H1 (cell line): ENCODE measurements at regions not wholly inside any gene's neighbourhood (a gene's known extent, or its start where the extent isn't known, plus 50 kb on each side); places are given as distances from the start of the nearest gene placed in this dataset.

Source experiments
- CTCF ChIA-PET: fragments of 300-600 bp; sonication (Branson Sonifier 250); formaldehyde crosslinking; loops from one replicate; lab custom pipeline; 2021; ENCODE audit not compliant: partially characterized antibody; lab: Charles Lee
- POLR2A ChIA-PET: fragments of 300-600 bp; sonication (Branson Sonifier 250); formaldehyde crosslinking; loops from one replicate; lab custom pipeline; 2021; ENCODE audit warnings: inconsistent platforms; ENCODE audit not compliant: partially characterized antibody; lab: Charles Lee
- DNase-seq, 2 experiments: peaks; one replicate each; pipeline versions ENCODE4 v3.0.0 to v3.0.0-alpha.2; 2010 to 2022; ENCODE audit warnings: low spot score in 2 of 2, low read depth in 1 of 2, mixed read lengths in 1 of 2
- FAIRE-seq: peaks from 2 replicates; lab custom pipeline; 2011; peaks lifted over from hg19 to GRCh38; lab: Jason Lieb, UNC
- H2AFZ ChIP-seq: 2 replicates; pipeline ENCODE4 v1.8.1; 2012; ENCODE audit warnings: low read length, inconsistent platforms
- H2AK5ac ChIP-seq: 2 replicates; pipeline ENCODE4 v1.6.1; 2013; ENCODE audit warnings: low read depth, low read length
- H2BK120ac ChIP-seq: replicated peaks from 2 replicates; pipeline ENCODE3; 2013; ENCODE audit warnings: low read depth, low read length, inconsistent platforms
- H2BK12ac ChIP-seq: 2 replicates; pipeline ENCODE4 v1.6.1; 2013; ENCODE audit warnings: low read depth, low read length
- H2BK15ac ChIP-seq: 2 replicates; pipeline ENCODE4 v1.6.1; 2013; ENCODE audit warnings: low read length
- H2BK20ac ChIP-seq: 2 replicates; pipeline ENCODE4 v1.6.1; 2013; ENCODE audit warnings: low read length
- H2BK5ac ChIP-seq: 2 replicates; pipeline ENCODE4 v1.6.1; 2013; ENCODE audit warnings: low read depth, low read length
- H3K14ac ChIP-seq: 2 replicates; pipeline ENCODE4 v1.6.1; 2013; ENCODE audit warnings: inconsistent platforms; ENCODE audit not compliant: insufficient read length
- H3K18ac ChIP-seq: 2 replicates; pipeline ENCODE4 v1.6.1; 2013; ENCODE audit warnings: low read length; ENCODE audit errors: extremely low read depth
- H3K23ac ChIP-seq: 2 replicates; pipeline ENCODE4 v1.6.1; 2013; ENCODE audit warnings: inconsistent platforms; ENCODE audit not compliant: insufficient read length
- H3K23me2 ChIP-seq: 2 replicates; pipeline ENCODE4 v1.6.1; 2013; ENCODE audit warnings: low read depth, low read length
- H3K27ac ChIP-seq: 2 replicates; pipeline ENCODE4 v1.6.1; 2011; ENCODE audit warnings: low read depth, low read length, inconsistent platforms
- H3K27me3 ChIP-seq, 4 experiments: replicated peaks in 1 of 4; 1 replicate in 1 of 4; 2 replicates in 3 of 4; pipeline versions ENCODE4 v1.6.1 to v1.8.1; 2011 to 2013; ENCODE audit warnings: low read length in 3 of 4, mild to moderate bottlenecking in 3 of 4, inconsistent platforms in 2 of 4, mixed read lengths in 2 of 4, moderate library complexity in 1 of 4; ENCODE audit not compliant: control insufficient read depth in 3 of 4, insufficient read depth in 3 of 4; ENCODE audit errors: extremely low read depth in 1 of 4
- H3K36me3 ChIP-seq, 4 experiments: 2 replicates each; pipeline versions ENCODE4 v1.6.1 to v1.8.1; 2011 to 2013; ENCODE audit warnings: mild to moderate bottlenecking in 4 of 4, low read length in 3 of 4, moderate library complexity in 2 of 4, control low read depth in 1 of 4, inconsistent platforms in 1 of 4; ENCODE audit not compliant: insufficient read depth in 4 of 4, control insufficient read depth in 2 of 4
- H3K4ac ChIP-seq: replicated peaks from 2 replicates; pipeline ENCODE3; 2013; ENCODE audit warnings: low read length, low read depth, mixed read lengths, inconsistent platforms; ENCODE audit not compliant: insufficient read length
- H3K4me1 ChIP-seq, 4 experiments: replicated peaks in 1 of 4; 1 replicate in 1 of 4; 2 replicates in 3 of 4; pipeline versions ENCODE4 v1.6.1 to v1.8.1; 2011 to 2013; ENCODE audit warnings: low read length in 3 of 4, inconsistent platforms in 2 of 4, mixed read lengths in 1 of 4; ENCODE audit not compliant: insufficient read depth in 4 of 4, control insufficient read depth in 3 of 4
- H3K4me2 ChIP-seq, 2 experiments: 2 replicates each; pipeline versions ENCODE4 v1.6.1 to v1.8.1; 2011 to 2013; ENCODE audit warnings: low read depth in 2 of 2, low read length in 2 of 2, control low read depth in 1 of 2, inconsistent platforms in 1 of 2, mild to moderate bottlenecking in 1 of 2; ENCODE audit not compliant: insufficient read depth in 1 of 2
- H3K4me3 ChIP-seq, 4 experiments: fragments of 200-600, 300-600 bp in 1 of 4; sonication (generic), shearing (Covaris generic), sonication (Bioruptor Twin) in 1 of 4; 2 replicates each; pipeline versions ENCODE4 v1.5.1 to v1.8.1; 2011 to 2016; ENCODE audit warnings: low read length in 4 of 4, low read depth in 3 of 4, control low read depth in 2 of 4, inconsistent platforms in 2 of 4, mild to moderate bottlenecking in 2 of 4, mixed read lengths in 1 of 4, moderate library complexity in 1 of 4; ENCODE audit not compliant: insufficient read depth in 2 of 4; ENCODE audit errors: extremely low read depth in 1 of 4
- H3K56ac ChIP-seq: replicated peaks from 2 replicates; pipeline ENCODE3; 2013; ENCODE audit warnings: low read depth, mild to moderate bottlenecking, mixed read lengths, low read length, inconsistent platforms; ENCODE audit not compliant: insufficient read length
- H3K79me1 ChIP-seq: 2 replicates; pipeline ENCODE4 v1.6.1; 2013; ENCODE audit warnings: low read depth, low read length, control low read depth
- H3K79me2 ChIP-seq, 2 experiments: 2 replicates each; pipeline versions ENCODE4 v1.6.1 to v1.8.1; 2012 to 2013; ENCODE audit warnings: low read length in 2 of 2, mild to moderate bottlenecking in 2 of 2, inconsistent platforms in 1 of 2; ENCODE audit not compliant: insufficient read depth in 2 of 2, control insufficient read depth in 1 of 2
- H3K9ac ChIP-seq, 4 experiments: replicated peaks in 1 of 4; 1 replicate in 1 of 4; 2 replicates in 3 of 4; pipeline versions ENCODE4 v1.6.1 to v1.8.1; 2011 to 2013; ENCODE audit warnings: low read depth in 3 of 4, low read length in 3 of 4, control low read depth in 2 of 4, mild to moderate bottlenecking in 2 of 4, moderate library complexity in 2 of 4, inconsistent platforms in 1 of 4; ENCODE audit errors: extremely low read depth in 1 of 4
- H3K9me3 ChIP-seq, 2 experiments: 2 replicates each; pipeline versions ENCODE4 v1.6.1 to v1.8.1; 2012 to 2013; ENCODE audit warnings: mild to moderate bottlenecking in 2 of 2, moderate library complexity in 2 of 2, control low read depth in 1 of 2, inconsistent platforms in 1 of 2, low read depth in 1 of 2, low read length in 1 of 2, mixed read lengths in 1 of 2; ENCODE audit not compliant: insufficient read depth in 2 of 2
- H4K20me1 ChIP-seq, 2 experiments: replicated peaks in 1 of 2; 2 replicates each; pipeline versions ENCODE3 to v1.8.1; 2011 to 2013; ENCODE audit warnings: inconsistent platforms in 2 of 2, low read length in 2 of 2, mild to moderate bottlenecking in 1 of 2; ENCODE audit not compliant: insufficient read depth in 2 of 2, control insufficient read depth in 1 of 2
- H4K5ac ChIP-seq: 2 replicates; pipeline ENCODE4 v1.6.1; 2013; ENCODE audit warnings: low read length, low read depth, mixed read lengths, inconsistent platforms; ENCODE audit not compliant: insufficient read length
- H4K8ac ChIP-seq: 2 replicates; pipeline ENCODE4 v1.8.0; 2013; ENCODE audit warnings: mild to moderate bottlenecking, moderate library complexity, low read length, inconsistent platforms; ENCODE audit not compliant: insufficient read depth; ENCODE audit errors: extremely low read depth
- H4K91ac ChIP-seq: replicated peaks from 2 replicates; pipeline ENCODE3; 2013; ENCODE audit warnings: low read length, mixed read lengths, inconsistent platforms; ENCODE audit not compliant: insufficient read length
- EP300 ChIP-seq, 2 experiments: IDR thresholded peaks; 1 replicate in 1 of 2; 2 replicates in 1 of 2; pipeline ENCODE4 v1.6.1; 2011 to 2012; ENCODE audit warnings: low read depth in 2 of 2, low read length in 2 of 2, mild to moderate bottlenecking in 2 of 2, borderline replicate concordance in 1 of 2, inconsistent platforms in 1 of 2, moderate library complexity in 1 of 2
- FOSL1 ChIP-seq: IDR thresholded peaks from 2 replicates; pipeline ENCODE4 v1.6.1; 2011; ENCODE audit warnings: mild to moderate bottlenecking, low read depth, low read length, moderate library complexity; ENCODE audit not compliant: insufficient read depth
- KDM1A ChIP-seq: fragments of 200-600, 300-600 bp; sonication (generic); IDR thresholded peaks from 2 replicates; pipeline ENCODE4 v1.7.1; 2016; ENCODE audit warnings: mild to moderate bottlenecking, low read length, borderline replicate concordance
- KDM4A ChIP-seq: IDR thresholded peaks from one replicate; pipeline ENCODE4 v1.7.1; 2012; ENCODE audit warnings: low read depth, mild to moderate bottlenecking, moderate library complexity, low read length, inconsistent platforms; ENCODE audit not compliant: severe bottlenecking
- MAX ChIP-seq: IDR thresholded peaks from 2 replicates; pipeline ENCODE4 v1.6.1; 2012; ENCODE audit warnings: inconsistent platforms
- NANOG ChIP-seq: IDR thresholded peaks from 2 replicates; pipeline ENCODE4 v1.6.1; 2011; ENCODE audit warnings: low read length, low read depth, mild to moderate bottlenecking, inconsistent platforms; ENCODE audit not compliant: insufficient read depth, poor library complexity, severe bottlenecking
- NRF1 ChIP-seq: IDR thresholded peaks from 2 replicates; pipeline ENCODE4 v1.6.1; 2011; ENCODE audit warnings: mild to moderate bottlenecking, low read depth, low read length, improper control_type of control experiment
- POLR2AphosphoS5 ChIP-seq: IDR thresholded peaks from 2 replicates; pipeline ENCODE4 v1.6.1; 2011; ENCODE audit warnings: low read depth, low read length
- POU5F1 ChIP-seq: IDR thresholded peaks from 2 replicates; pipeline ENCODE4 v1.6.1; 2011; ENCODE audit warnings: low read depth, mild to moderate bottlenecking, low read length, moderate library complexity
- RXRA ChIP-seq: IDR thresholded peaks from 2 replicates; pipeline ENCODE4 v1.6.1; 2011; ENCODE audit warnings: low read depth, mild to moderate bottlenecking, low read length, moderate library complexity; ENCODE audit not compliant: insufficient read depth
- SAP30 ChIP-seq: fragments of 300-600 bp; sonication (generic); IDR thresholded peaks from 2 replicates; pipeline ENCODE4 v1.7.1; 2012; ENCODE audit warnings: low read length, moderate library complexity, mild to moderate bottlenecking, inconsistent platforms; ENCODE audit not compliant: insufficient read depth, insufficient replicate concordance
- SRF ChIP-seq: IDR thresholded peaks from 2 replicates; pipeline ENCODE4 v1.6.1; 2011; ENCODE audit warnings: mild to moderate bottlenecking, low read depth, low read length, moderate library complexity
- TAF1 ChIP-seq: IDR thresholded peaks from 2 replicates; pipeline ENCODE4 v1.6.1; 2011; ENCODE audit warnings: mild to moderate bottlenecking, low read depth, low read length
- TCF12 ChIP-seq: IDR thresholded peaks from 2 replicates; pipeline ENCODE4 v1.6.1; 2011; ENCODE audit warnings: low read depth, mild to moderate bottlenecking, low read length
- ZNF274 ChIP-seq: IDR thresholded peaks from 2 replicates; pipeline ENCODE4 v1.7.0; 2012; ENCODE audit warnings: low read length, borderline replicate concordance; ENCODE audit errors: extremely low read depth
- WGBS, 2 experiments: shearing (Covaris generic) in 1 of 2; methylation state at CpG; one replicate each; pipeline versions ENCODE4 v1.1.6 to v1.1.7; 2013 to 2015; ENCODE audit warnings: low lambda C conversion rate in 2 of 2, mixed read lengths in 2 of 2, inconsistent platforms in 1 of 2, low coverage in 1 of 2, missing lambda C conversion rate in 1 of 2; ENCODE audit not compliant: insufficient replicate concordance in 2 of 2, insufficient coverage in 1 of 2, insufficient read length in 1 of 2; ENCODE audit errors: extremely low coverage in 1 of 2, missing lambda C conversion rate in 1 of 2; 5-methylcytosine and 5-hydroxymethylcytosine counted together

DNA sequence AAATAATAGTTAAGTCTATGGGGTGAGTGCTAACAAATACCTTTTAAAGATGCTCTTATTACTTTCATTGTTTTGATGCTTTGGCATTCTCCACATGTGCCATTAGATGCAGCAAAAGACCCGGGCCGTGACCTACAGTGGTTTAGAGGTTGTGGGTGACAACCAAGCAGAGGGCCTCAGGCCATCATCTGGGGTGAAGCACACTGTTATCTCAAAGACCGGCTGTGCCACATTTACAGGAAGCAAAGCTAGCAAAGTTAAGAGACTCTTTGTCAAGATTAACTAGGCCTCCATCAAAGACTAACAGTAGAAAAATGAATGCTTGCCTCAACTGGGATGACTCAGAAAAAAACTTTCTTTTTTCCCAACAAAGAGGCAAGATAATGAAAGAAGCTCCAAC is 695.3 kb downstream of the SATB2 start:
- H2AK5ac ChIP-seq, result no peak overlapping the region
- no peak overlapping the region for H2BK5ac ChIP-seq
- H3K23ac ChIP-seq, result no peak overlapping the region
- H3K4me3 ChIP-seq, result no peak overlapping the region
- H2AFZ ChIP-seq, result no peak overlapping the region
- H3K56ac ChIP-seq, result no peak overlapping the region
- CTCF ChIA-PET, result interaction anchor here (1.1 to 1.4 kb wide), 2 partner anchors 11 to 14 kb away, joined by 3 read pairs; no protein-coding TSS in a partner anchor
- FAIRE-seq (no peak), DNase-seq (no peak)
- H3K9me3 ChIP-seq, result no peaks in the 10 kb centered on the region
- no peak overlapping the region for H4K8ac ChIP-seq
- no peak overlapping the region for H3K18ac ChIP-seq
- no peak overlapping the region for H2BK12ac ChIP-seq
- H2BK20ac ChIP-seq, result no peak overlapping the region
- no peaks in the 10 kb centered on the region for H3K4me1 ChIP-seq
- H3K79me1 ChIP-seq, result no peaks in the 10 kb centered on the region
- H3K79me2 ChIP-seq, result no peaks in the 10 kb centered on the region
- WGBS, 2 experiments, result 100% methylated on average over 3 of the region's 3 CpGs; no CpG with 5 or more reads in 1 of the 2 experiments
- H3K14ac ChIP-seq, result no peak overlapping the region
- H3K27me3 ChIP-seq, result no peaks in the 10 kb centered on the region
- no peak overlapping the region for H3K27ac ChIP-seq
- H2BK120ac ChIP-seq, result no peak overlapping the region
- H3K23me2 ChIP-seq, result no peaks in the 10 kb centered on the region
- H3K4ac ChIP-seq, result no peak overlapping the region
- no peak overlapping the region for H2BK15ac ChIP-seq
- H3K36me3 ChIP-seq, result no peaks in the 10 kb centered on the region
- H3K4me2 ChIP-seq, result no peak overlapping the region
- POLR2A ChIA-PET, result no interaction called here
- no peaks in the 10 kb centered on the region for H4K20me1 ChIP-seq
- H4K5ac ChIP-seq, result no peak overlapping the region
- no peak overlapping the region for H3K9ac ChIP-seq
- no peak overlapping the region for H4K91ac ChIP-seq
- no peak for TF ChIP-seq FOSL1
- TF ChIP-seq SRF, result no peak
- TF ChIP-seq RXRA, result no peak
- TF ChIP-seq KDM1A, result no peak
- TF ChIP-seq NANOG, result no peak
- TF ChIP-seq MAX, result no peak
- TF ChIP-seq TCF12, result no peak
- TF ChIP-seq ZNF274, result no peak
- no peak for TF ChIP-seq POLR2AphosphoS5
- TF ChIP-seq NRF1, result no peak
- no peak for TF ChIP-seq KDM4A
- no peak for TF ChIP-seq POU5F1
- no peak for TF ChIP-seq EP300 (IDR thresholded peaks at IDR 0.05; ENCODE audit: borderline replicate concordance in 1 of 2, low read depth in 2 of 2, low read length in 2 of 2)
- no peak for TF ChIP-seq TAF1
- TF ChIP-seq SAP30, result no peak
